Stimulated activated CD8-positive, alpha-beta memory T cell treated with anti-CD3 and anti-CD28 coated beads, Interleukin-7, amount 100 ng/mL, for 4 hours (primary cell): ENCODE measurements at regions not wholly inside any gene's neighbourhood (a gene's known extent, or its start where the extent isn't known, plus 50 kb on each side); places are given as distances from the start of the nearest gene placed in this dataset.

Source experiments
- DNase-seq, 2 donors: peaks; one replicate each; pipeline ENCODE4 v3.0.0-alpha.2; 2020; ENCODE audit warnings: low read depth in 2 of 2

DNA sequence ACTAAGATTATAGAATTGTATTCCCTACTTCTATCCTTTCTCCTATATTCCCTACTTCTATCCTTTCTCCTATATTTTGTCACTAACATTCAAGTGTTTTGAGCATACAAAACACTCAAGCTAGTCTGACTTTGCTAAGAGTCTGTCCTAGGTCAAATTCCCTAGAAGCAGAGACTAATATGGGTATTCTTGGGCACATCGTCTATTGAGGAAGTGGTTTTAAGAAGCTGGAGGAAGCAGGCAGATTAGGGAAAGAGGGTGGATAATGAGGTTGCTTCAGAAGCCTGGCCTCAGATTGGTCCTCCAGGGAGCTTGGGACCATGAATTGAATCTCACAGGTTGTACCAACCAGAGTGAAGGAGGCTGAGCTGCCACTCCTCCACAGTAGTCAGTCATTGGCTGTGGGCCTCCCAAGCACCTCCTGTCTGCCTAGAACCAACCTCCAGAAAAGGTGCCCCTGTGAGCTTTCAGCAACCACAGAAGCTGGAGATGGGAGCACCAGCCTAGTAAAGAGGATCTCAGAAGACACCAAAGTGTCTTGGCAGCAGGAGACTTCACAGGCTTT is 295.9 kb upstream of the PHF14 start:
- no peak for DNase-seq

DNA sequence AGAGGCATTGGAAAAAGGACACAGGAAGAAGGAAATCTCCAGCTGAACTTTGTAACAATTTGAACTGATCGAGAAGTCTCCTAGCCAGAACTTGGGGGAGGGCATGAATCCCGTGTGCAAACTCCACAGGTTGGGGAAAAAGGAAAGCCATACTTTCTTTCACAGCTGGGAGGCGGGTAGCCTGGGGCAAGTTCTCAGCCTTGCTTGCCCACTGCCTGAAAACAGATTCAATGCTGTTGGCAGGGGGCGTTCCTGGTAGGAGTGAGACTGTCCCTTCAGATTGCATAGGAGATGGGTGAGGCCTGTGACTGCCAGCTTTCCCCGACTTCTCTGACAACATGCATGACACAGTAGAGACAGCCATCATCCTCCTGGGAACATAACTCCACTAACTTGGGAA is 289.1 kb upstream of the PHF14 start:
- no peak for DNase-seq

DNA sequence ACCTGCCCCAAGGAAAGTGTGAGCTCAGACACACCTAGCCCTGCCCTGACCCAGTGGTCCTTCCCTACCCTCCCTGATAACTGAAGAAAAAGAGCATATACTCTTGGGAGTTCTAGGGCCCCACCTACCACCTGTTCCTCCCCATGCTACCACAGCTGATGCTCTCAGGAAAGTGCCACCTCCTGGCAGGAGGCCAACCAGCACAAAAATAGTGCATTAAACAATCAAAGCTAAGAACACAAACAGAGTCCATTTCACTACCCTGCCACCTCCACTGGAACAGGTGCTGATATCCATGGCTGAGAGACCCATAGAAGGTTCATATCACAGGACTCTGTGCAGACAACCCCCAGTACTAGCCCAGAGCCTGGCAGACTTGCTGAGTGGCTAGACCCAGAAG is 288.6 kb upstream of the PHF14 start:
- no peak for DNase-seq

DNA sequence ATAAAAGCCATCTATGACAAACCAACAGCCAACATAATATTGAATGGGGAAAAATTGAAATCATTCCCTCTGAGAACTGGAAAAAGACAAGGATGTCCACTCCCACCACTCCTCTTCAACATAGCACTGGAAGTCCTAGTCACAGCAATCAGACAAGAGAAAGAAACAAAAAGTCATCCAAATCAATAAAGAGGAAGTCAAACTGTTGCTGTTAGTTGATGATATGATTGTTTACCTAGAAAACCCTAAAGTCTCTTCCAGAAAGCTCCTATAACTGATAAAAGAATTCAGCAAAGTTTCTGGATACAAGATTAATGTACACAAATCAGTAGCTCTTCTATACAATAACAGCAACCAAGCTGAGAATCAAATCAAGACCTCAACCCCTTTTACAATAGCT is 285.1 kb upstream of the PHF14 start:
- DNase-seq = no peak

DNA sequence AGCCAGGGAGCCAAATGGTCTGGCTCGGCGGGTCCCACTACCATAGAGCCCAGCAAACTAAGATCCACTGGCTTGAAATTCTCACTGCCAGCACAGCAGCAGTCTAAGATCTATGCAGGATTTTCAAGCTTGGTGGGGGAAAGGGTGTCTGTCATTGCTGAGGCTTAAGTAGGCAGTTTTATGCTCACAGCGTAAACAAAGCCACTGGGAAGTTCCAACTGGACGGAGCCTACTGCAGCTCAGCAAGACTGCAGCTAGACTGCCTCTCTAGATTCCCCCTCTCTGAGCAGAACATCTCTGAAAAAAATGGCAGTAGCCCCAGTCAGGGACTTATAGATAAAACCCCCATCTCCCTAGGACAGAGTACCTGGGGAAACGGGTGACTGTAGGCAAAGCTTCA is 277.6 kb upstream of the PHF14 start:
- no peak for DNase-seq

DNA sequence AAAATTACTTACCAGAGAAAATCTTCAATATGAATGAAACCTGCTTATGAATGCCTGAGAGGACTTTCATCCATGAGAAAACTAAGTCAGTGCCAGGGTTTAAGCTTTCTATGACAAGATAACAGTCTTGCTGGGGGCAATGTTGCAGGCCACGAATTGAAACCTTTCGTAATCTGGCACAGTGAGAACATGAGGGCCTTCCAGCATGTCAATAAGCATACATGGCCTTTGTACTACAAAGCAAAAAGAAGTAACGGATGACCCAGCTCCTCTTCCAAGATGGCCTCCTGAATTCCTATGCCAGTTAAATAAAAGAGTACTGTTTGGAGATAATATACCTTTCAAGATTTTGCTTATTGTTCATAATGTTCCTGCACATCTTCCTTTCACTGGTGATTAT is 270.6 kb upstream of the PHF14 start:
- no peak for DNase-seq

DNA sequence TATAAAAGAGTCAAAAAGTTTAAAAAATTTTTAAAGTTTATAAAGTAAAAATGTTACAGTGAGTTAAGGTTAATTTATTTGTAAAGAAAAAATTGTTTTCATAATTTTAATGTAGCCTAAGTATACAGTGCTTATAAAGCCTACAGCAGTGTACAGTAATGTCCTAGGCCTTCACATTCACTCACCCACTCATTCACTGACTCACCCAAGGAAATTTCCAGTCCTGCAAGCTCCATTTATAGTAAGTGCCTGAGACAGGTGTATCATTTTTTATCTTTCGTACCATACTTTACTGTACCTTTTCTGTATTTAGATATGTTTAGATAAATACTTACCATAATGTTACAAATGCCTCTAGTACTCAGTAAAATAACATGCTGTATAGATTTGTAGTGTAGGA is 269.7 kb upstream of the PHF14 start:
- no peak for DNase-seq

DNA sequence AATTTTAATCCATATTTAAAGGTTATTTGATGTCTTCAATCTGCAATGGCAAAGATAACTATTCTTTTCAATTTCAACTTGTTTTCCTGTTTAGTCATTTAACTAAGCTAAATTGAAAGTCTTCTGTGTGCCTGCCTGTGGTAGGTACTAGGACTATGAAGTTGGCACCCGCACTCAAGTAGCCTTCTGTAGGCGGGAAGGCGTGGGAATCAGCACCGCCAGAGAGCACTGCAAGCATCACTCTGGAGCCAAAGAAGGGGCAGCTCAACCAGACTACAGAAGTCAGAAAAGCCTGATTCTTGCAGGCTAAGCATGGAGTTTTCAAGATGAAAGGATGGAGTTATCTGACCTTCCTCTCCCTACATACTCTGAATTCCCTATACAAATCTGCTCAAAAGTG is 269.0 kb upstream of the PHF14 start:
- DNase-seq = no peak

DNA sequence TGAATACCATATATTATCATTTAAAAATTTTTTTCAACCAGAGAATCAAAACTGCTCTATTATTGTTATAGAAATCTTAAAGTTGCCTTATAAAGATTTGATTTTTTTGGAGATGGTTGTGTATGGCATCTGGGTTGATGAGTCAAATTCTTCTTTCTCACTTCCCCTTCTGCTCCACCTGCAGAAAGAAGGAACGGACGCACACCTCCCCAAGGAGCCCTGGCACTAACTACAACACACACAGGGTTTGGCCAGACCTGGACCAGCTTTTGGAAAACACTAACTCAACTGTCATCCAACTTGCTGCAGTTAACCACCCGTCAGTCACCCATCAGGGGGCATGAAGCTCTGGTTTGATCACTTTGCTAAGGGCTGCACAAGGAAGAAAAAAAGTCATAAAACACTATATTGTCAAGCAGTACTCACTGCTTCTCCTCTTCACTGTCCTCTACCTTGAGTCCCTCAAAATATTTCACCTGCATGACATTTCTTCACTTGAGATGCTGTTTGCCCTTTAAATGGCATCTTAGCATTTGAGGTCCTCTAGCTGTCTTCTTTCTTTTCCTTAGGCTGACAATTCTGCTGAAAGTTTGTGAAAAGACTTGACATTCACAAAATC is 266.7 kb upstream of the PHF14 start:
- DNase-seq = no peak

DNA sequence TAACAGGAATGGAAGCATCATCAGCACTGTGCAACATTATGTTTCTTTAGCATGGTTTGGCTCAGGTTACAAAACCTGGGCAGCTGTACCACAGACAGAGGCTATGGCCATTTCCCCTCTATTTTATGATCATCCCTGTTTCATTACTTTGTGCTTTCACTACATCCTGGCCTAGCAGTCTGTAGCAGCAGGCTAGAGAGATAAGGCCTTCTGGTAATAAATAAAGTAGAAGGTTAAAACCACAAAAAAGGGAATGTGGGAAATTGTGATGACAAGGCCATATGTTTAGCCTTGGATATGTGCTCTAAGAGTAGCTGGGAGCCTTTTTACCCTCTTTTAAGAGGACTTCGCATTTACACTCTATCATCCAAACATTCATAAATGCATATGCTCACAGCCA is 266.2 kb upstream of the PHF14 start:
- DNase-seq = no peak

DNA sequence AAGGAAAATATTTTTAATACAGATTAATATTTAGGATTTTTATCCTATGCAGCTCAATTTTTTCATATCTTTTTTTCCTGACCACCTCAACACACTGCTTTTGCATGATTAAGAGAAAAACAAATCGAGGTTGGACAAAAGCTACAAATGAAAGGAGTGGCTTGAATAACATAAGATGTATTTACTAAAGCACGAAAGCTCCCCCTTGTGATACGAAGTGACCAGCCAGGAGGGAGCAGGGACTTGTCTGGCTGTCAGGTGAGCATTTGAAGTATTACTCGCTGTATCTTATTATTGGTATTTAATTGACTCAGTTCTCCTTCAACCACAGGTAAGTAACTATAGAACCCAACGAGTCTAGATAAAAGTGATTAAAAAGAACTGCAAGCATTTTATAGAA is 265.2 kb upstream of the PHF14 start:
- DNase-seq = no peak

DNA sequence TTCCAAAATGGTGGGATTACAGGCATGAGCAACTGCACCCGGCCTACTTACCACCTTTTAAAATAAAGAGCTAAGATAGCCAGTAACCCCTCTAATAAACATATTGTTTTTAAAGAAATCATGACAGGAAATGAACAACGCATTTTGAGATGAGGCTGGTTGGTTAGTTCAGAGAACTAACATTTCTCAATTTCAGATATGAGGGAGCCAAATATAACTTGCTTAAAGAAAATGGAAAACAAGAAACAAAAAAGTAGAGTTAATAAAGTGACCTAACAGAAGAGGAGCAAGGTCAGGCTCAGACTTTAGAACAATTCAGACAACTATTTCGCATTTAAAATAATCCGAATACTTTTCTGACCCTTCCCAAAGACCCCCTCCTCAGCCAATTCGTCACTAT is 254.9 kb upstream of the PHF14 start:
- DNase-seq = no peak

DNA sequence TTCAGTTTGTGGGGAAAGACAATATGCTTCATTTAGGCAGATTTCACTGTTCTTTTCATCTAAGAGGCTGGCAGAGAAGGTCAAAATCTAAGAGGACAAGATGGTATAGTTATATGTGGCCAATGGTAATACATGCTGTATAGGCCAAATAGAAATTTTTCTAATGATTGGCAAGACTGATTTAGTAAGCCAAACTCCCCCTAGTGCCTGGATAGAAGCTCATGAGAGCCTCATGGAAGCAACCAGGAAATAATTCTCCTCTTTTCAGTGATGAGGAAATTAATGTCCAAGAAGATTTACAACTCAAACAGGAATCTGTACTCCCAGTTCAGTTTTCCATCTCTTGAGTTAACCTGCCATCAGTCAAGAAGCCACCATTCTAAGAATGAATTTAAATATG is 253.6 kb upstream of the PHF14 start:
- DNase-seq = no peak

DNA sequence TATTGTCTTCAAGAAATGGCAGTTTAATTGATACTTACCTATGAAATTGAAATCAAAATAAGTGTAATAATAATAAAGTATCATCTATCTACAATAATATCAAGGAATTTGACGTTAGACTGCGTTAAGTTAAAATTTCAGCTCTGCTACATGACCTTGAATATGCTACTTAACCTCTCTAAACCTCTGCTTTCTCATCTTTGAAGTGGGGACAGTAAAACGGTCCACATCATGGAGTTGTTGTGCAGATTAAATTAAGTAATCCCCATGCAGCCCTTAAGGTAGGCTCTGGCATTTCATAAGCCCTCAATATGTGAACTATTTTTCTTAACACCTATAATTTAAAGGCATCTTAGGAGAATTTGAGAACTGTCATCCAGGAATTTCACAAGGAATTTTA is 252.4 kb upstream of the PHF14 start:
- DNase-seq = no peak

DNA sequence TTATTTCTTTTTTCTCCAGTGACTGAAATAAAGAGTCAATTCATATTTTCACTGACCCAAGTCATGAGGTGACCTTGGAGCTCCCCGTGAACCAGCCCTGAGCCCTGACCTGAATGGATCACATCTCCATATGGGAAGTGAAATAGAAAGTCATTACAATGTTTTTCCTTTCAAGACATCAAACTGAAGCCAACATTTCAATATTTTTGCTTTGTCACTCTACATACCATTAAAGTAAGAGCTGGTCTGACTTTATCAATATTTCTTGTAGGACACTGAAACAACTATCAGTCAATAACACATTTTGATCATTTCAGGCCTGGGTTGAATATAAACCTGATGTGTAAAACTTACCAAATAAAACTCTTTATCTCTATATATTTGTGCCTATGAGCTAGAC is 249.8 kb upstream of the PHF14 start:
- no peak for DNase-seq

DNA sequence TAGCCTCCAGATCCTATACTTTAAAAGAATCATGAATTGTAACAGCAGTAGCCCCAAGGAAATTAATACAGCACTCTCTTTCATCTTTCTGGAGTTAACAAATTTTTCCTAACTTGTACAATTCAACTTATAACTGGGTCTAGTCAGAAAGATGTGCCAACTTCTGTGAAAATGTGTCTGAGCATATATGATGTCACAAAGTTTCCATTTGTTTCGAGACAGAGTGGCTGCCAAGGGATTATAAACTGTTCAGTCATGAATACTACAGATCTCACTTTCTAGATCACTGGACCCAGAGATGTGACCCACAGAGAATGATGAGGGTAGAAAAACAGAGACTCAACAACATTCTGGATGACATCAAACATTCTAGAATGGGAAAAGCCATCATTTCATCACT is 249.2 kb upstream of the PHF14 start:
- no peak for DNase-seq

DNA sequence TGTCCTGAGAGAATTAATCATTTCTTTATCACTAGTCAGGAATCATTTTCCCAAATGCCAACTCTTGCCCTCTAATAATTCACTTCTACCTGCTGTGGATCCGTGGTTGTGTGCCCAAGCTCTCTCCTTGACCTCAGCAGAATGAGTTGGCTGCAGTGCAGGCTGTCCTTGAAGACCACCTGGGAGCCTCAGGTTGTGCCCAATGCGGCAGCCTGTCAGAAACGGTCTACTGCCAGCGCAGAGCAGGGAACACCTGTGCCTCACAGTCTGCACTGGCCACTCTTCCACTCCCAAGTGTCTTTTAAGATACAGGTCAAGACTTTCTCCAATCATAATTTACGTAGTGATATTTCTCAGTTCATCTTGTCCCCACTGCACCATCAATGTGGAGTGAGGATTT is 246.0 kb upstream of the PHF14 start:
- no peak for DNase-seq

DNA sequence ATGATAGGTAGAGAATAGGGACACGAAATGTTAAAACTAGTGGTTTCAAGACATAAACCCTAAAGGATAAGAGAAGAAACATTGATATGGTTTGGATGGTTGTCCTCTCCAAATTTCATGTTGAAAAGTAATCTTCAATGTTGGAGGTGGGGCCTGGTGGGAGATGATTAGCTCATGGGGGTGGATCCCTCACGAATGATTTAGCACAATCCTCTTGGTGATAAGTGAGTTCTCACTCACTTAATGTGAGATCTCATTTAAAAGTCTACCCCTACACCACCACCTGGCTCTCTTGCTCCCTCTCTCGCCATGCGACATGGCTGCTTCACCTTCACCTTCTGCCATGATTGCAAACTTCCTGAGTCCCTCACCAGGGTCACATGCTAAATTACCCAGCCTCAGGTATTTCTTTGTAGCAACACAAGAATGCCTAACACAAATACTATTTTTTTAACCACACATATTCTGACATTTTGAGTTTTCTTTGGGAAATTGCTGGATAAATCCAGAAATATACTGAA is 242.4 kb upstream of the PHF14 start:
- no peak for DNase-seq

DNA sequence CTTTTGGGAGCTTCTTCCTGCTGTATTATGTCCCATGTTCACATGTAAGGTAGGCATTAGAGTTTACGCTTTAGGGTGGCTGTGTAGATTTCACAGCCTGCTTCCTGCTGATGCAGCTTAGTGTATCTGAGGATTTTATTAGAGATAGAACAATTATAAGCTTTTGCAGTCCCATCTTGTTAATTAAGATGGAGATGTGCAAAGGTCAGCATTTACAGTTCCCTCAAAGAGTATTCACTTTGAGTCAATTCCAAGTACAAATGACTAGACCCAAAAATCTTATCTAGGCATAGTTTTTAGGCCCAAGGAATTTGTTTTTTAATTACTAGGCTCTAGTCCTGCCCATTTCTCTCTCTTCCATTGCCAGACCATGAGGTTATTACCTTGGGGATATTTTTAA is 239.9 kb upstream of the PHF14 start:
- DNase-seq = no peak

DNA sequence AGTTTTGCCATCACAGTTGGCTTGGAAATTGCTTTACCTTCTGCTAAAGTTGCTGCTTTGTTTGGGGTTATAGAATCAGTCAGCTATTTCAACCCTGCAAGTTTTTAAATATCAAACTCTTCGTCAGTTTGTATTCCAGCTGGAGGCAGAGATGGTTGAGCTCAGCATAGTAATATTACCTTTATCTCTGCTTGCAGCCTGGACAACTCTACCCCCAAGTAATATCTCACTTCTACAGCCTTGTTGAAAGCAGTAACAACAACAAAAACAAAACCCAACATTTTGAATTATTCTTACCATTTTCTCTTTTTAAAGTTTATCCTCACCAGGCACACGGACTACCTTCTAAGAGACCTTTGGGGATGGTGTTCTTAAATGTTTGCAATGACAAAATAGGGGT is 239.1 kb upstream of the PHF14 start:
- DNase-seq = no peak

DNA sequence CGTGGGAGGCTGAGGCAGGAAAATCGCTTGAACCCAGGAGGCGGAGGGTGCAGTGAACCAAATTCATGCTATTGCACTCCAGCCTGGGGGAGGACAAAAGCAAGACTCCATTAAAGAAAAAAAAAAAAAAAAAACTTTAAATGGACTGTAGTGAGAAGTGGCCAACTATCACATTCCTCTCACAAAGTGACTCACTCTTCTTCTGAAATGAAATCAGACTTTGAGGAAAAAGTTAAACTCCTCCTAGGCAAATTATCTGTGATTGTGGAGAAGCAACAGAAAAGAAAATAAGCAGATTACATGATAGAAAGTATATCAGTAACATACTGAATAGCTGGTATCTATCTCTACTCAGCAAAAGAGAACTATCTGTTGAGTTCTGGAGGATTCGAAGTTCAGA is 234.3 kb upstream of the PHF14 start:
- DNase-seq = no peak

DNA sequence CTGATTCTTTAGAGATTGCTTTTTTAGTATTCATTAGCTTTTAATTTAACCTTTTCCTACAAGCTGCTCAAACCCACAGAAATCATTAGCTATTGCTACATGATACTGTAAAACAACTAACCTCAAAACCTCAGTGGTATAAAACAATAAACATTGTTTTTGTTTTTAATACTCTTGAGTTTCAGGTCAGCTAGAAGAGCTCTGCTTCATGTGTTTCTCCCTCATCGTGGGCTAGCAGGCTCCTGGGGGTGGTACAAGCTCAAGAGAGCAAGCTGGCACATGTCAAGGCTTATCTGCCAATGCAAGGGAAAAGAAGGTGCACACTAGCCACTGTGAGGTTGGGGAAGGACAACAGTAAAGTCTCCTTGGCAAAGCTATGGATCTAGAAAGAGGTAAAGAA is 232.9 kb upstream of the PHF14 start:
- no peak for DNase-seq

DNA sequence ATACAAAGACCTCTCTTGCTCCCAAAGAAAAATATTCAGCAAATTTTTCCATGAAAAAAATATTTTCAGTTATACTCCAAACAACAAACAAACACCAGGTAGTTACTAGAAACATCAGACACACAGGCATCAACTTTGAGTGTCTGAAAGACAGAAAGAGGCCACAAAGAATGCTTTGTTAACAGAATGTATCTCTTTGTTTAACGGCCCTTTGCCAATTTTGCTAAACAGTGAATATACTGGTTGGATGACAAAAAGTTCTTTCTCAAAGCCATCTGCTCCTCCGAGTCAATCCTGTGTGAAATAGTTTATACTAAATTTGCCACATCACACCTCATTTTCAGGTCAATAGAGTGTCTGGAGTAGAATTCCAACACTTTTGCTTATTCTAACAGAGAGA is 216.7 kb upstream of the PHF14 start:
- DNase-seq = no peak

DNA sequence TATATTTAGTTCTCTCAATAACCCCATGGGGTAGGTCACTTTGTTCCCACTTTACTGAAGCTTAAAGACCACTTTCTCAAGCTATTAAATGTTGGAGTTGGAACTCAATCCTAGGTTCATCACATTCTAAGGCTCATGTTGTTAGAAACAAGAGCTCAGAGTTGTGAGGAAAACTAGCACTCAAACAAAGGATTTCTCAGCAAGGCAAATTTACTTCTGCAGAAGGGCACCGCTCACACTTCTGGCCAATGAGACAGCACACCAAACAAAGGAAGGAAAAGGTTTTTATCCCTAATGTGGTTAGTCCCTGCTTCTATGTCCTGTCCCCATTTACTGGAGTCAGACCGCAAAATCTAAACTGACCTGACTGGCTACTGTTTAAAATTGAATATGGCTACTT is 214.6 kb upstream of the PHF14 start:
- no peak for DNase-seq
